ENCODE measurements at regions not wholly inside any gene's neighbourhood (a gene's known extent, or its start where the extent isn't known, plus 50 kb on each side); places are given as distances from the start of the nearest gene placed in this dataset.

GRCh38 chr10:111984057-111984456 lies 199.5 kb downstream of the GPAM start (continued):
- no peak for TF ChIP-seq GABPA (IDR thresholded peaks at IDR 0.05; ENCODE audit: borderline replicate concordance, insufficient read depth, low read length)
- TF ChIP-seq, protein P1, sequence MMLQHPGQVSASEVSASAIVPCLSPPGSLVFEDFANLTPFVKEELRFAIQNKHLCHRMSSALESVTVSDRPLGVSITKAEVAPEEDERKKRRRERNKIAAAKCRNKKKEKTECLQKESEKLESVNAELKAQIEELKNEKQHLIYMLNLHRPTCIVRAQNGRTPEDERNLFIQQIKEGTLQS (IDR thresholded peaks at IDR 0.05; ENCODE audit: insufficient read depth, low read depth, low read length) = no peak

All from H1 (cell line).